HG02642 (cell line): ENCODE measurements at regions not wholly inside any gene's neighbourhood (a gene's known extent, or its start where the extent isn't known, plus 50 kb on each side); places are given as distances from the start of the nearest gene placed in this dataset.
"Not testable (repeated sequence)": the region's sequence is repeated elsewhere in the genome, so short reads cannot be mapped to it uniquely, and the experiment has no call there.

Experiments
- ATAC-seq: cut with Tn5 transposase; IDR thresholded peaks from one replicate; pipeline ENCODE4 v1.9.1; 2021; ENCODE audit warnings: mild to moderate bottlenecking; ENCODE audit not compliant: unreplicated experiment, poor library complexity

DNA sequence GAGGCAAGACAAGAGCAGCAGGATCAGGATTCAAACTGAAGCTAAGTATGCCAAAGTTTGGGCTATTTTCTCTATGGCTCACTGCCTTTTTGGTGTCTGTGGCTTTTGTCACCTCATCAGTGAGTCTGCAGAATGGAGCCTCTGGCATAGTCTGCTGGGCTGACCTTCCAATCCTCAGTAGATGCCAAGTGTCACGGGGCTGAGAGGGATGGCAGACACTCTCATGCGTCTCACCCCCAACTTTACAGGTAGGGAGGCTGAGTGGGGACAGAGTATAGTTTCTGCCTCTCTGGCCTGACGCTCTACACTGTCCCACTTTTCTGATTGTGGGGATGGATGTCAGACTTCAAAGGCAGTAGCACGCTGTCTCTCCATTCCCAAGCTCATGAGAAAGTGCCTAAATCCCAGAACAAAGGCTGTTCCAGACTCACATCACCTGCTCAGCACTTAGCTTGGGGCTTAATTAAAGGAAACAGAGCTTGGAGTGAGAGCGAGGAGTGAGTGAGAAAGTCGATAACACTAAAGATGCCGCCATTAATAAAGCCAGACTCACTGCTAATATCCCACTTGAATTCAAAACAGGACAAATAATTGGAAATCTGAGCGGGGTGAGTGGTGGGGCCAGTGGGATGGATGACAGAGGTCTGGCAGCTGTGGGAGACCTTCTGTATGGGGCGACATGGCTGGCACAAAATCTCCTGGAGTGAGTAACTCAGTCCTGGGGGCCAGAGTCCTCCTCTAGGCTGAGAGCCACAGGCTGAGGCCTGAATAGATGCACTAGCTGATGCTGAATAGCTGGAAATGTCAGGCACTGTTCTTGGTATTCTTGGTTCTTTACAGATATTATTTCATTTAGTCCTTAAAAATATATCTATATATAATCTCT lies 78.4 kb upstream of the MRPS22 start:
- ATAC-seq: no peak

DNA sequence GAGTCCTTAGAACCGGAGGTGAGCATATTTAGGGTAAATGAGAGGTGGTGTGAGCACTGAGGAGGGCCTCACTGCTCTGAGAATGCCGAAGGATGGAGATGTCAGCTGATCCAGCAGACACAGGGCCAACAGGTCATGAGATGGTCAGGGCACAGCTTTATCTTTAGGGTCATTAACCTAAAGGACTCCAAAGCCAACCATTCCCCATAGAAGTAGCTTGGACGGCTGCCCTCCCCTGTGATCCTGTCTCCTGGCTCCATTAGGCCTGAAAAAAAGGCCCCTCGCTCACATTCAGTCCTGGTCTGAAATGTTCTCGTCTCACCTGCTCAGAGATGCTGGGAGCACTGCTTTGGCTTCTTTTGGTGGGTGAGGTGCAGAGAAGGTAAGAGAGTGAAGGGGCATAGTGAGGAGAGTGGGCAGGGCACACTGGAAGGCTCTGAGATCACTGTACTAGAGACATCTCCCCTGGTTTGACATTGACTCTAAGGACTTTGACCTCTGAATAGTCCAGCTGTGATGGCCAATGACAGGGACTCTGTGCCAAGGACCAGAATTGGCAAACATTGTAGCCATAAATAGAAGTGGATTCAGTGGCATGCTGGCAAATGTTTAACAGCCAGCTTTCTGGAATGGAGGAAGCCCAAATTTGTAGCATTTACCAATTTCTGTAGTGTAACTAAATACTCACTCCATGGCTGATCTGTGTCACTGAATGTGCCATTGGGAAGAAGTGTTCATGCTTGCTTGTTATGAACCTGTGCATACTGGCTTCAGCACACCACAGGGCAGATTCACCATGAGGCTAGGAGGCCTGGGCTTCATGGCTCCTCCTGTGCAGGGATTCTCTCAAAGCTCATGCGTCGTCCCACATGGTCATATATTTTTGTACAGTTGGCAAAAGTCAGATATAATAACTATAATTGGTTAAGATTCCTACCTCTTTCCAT lies 76.2 kb upstream of the MRPS22 start:
- ATAC-seq: no peak

GRCh38 chr3:139269984-139270383 lies 73.8 kb upstream of the MRPS22 start:
- ATAC-seq: no peak

GRCh38 chr3:139270652-139271051 lies 73.2 kb upstream of the MRPS22 start:
- not testable (repeated sequence) for ATAC-seq

DNA sequence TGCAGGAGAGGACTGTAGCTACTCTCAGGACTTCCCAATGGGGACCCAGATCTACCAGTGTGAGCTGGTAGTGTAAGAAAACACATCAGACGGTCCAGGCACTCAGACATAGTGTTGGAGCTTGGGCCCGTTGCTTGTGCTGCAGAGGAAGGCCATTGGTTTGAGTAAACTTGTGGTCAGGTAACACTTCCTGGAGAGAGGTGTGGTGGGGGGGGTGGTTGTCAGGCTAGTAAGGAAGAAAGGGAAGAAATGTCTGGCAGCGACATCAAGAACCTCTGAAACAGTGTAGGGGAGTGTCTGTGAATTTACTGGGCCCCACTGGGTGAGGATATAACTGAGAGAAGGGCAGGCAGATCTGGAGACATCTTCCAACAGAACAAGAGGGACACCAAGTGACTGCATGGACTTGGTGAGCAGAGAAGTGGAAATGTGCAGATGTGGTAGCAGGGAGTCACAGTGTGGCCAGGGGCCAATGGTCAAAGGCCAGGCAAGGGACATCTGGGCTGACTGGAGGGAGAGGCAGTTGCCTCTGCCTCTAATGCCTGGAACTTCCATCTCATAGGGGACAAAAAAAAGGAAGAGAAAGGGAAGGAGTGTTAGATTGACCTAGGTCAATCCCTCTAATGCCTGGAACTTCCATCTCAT lies 63.7 kb upstream of the MRPS22 start:
- no peak for ATAC-seq

DNA sequence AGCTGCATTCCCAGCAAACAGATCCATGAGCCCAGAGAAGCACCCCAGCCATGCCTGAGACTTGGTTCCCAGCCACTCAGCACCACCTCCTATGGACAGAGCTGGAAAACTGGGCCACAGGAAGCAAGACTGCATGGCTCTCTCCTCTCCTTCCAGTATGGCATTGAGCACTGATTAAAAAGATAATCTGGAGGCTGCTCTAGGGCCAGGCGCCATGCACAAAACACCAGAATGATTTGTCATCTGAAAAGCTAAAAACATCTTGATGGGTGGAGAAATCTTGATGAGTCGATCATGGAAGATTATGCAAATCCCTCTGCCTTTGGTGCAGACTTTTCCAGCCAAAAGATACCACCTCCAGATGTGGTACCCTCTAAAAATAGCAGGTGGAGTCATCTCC lies 62.7 kb upstream of the MRPS22 start:
- no peak for ATAC-seq

DNA sequence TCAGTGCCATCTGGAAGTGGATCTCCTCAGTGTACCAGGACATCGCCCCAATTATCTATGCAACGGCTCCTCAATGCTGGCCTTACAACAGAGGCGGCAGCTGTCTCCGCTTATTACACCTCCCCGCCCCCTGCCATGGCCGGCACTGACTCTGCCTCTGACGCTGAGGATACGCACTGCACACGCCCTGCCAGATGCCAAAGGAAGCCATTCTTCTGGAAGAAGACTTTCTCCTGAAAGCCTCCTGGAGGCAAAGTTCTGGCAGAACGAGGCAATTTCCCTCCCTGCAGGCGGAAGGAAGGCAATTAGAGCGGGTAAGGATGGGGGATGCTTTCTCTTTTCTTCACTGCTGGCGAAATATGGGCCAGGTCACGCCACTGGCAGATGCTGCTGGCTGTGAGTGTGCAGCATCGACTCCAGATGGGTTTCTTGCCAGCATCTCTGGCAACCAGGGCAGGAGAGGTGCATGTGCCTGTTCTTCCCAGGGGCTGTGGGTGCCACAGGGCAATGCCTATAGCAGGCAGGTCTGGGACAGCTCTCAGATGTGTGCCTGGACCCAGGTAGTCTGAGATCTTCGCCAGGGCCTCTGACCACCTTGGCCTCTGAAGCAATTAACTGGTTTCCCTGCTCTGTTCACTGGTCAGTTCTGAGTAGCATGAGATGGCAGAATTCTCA lies 62.2 kb upstream of the MRPS22 start:
- no peak for ATAC-seq

DNA sequence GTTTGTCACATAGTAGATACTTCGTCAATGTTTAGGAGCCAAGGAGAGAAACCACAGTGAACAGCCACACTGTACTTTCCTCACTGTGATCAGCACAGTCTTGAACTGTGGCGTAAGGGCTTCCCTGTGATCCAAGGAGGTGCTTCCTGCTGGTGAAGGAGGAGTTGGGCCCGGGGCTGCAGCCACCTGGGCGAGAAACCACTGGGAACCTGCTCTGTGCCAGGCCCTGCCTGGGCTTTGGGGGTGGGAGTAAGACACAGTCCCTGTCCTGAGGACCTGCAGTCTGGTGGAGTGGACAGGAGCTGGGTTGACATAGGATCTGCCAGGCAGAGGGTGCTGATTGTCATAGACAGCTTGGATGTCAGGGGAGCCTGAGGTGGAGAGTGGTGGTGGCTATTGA lies 60.5 kb upstream of the MRPS22 start:
- ATAC-seq: no peak

- no peak for ATAC-seq
Observed at GRCh38 chr3:139284221-139284620, 59.6 kb upstream of the MRPS22 start.

- ATAC-seq: no peak
Observed at GRCh38 chr3:139285691-139286090, 58.1 kb upstream of the MRPS22 start.

DNA sequence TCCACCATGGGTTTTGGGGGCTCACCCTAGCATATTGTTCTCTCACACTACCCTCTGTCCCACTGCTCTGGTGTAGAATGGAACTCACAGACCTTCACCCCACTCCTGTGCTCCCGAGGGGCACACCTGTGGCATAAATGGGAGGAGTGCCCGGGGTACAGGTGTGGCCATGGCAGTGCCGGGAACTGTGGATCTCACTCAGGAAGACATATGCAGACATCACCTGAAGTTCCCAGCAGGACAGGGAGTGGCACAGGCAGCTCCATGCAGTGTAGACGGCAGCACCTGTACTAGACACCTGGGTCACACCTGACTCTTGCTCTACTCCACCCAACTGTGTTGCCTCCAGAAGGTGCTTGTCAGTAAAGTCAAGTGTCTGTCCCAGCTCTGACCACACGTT lies 57.6 kb upstream of the MRPS22 start:
- ATAC-seq: no peak

- ATAC-seq: no peak
Observed at GRCh38 chr3:139286825-139287224, 57.0 kb upstream of the MRPS22 start.

DNA sequence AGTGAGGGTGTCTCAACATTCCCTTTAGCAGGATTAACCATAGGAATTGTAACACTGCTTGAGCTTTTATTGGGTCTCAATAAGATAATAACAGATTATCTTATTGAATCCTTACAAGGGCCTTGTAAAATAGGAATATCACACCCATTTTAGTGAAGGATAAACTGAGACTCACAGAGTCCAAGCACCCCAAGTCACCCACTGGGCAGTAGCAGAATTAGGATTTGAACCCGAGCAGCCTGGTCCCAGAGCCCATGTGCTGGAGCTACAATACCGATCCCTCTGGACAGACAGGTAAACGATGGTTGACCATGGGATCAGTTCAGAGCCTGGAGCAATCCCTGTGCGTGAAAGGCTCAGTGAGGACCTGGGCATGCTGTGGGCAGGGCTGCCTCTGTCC lies 56.3 kb upstream of the MRPS22 start:
- no peak for ATAC-seq

DNA sequence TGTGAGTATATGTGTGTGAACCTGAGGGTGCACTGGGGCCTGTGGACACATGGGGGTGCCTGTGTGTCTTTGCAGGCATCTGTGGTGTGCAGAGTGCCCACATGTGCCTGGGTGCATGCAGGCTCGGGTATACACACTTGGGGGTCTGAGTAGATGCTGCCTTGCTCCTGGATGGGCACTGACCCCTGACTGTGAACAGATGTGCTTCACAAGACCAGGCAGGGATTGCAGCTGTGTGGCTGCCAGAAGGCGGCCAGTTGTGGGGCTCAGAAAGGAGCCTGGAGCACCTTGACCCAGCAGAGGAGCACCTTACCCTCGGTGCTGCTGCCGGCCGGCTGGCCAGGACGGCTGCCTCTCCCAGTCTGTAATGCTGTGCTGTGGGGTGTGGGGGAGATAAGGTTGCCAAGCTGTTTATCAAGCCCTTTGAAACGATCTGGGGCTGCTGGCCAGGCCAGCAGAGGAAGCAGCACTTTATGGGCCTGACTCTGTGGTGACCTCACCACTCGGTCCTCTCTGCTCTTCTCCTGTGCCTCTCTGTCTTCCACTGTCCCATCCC lies 55.5 kb upstream of the MRPS22 start:
- no peak for ATAC-seq

GRCh38 chr3:139289860-139290524 lies 53.8 kb upstream of the MRPS22 start:
- ATAC-seq: no peak

DNA sequence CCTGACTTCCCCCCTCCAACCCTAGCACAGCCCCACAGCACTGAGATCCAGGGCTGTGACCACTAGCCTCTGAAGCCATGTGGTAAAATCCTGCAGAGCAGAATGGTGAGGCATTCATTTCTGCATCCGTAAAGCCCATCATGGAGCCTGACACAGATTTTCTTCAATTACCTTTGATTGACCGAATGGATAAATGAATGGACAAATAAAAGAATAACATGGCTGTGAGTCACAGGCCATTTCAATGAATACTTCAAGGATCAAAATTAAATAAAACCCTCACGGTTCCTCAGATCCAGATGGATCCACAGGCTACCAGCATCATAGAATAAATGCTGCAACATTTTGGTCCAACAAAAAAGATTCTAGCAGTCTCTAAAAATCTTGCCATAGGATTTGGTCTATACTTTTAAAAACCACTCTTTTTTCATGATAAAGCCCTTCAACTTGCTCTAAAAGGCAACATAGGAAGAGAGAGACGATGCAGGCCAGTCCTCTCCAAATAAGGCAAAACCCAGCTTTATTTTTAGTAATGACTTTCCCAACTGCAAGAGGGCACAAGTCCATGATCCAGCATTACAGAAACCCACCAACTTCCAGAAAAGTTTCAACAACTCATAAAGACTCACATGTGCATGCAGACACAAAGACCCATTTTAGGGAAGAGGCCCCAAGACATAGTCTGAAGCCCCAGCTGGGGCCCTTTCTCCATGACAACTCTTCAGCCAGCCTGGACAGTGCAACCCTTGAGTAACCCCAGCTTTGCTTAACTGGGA lies 52.4 kb upstream of the MRPS22 start:
- no peak for ATAC-seq

GRCh38 chr3:139292192-139292591 lies 51.6 kb upstream of the MRPS22 start:
- ATAC-seq: no peak
